Esophagus squamous epithelium (tissue), 4 donors: ENCODE measurements at regions not wholly inside any gene's neighbourhood (a gene's known extent, or its start where the extent isn't known, plus 50 kb on each side); places are given as distances from the start of the nearest gene placed in this dataset.

Experiments used
- CTCF ChIP-seq, 6 experiments: fragments of 450-650 bp in 4 of 6; fragments of 200-600 bp in 2 of 6; sonication (generic) in 2 of 6; IDR thresholded peaks; one replicate each; pipeline ENCODE4 v1.5.1; 2016 to 2019; ENCODE audit warnings: antibody characterized with exemption in 6 of 6, mild to moderate bottlenecking in 4 of 6, moderate library complexity in 4 of 6
- POLR2A ChIP-seq, 4 donors: fragments of 450-650 bp; IDR thresholded peaks; one replicate each; pipeline ENCODE4 v1.6.1; 2017; ENCODE audit warnings: antibody characterized with exemption in 4 of 4, mild to moderate bottlenecking in 4 of 4, moderate library complexity in 3 of 4

GRCh38 chr3:150107429-150108175 lies 136.9 kb upstream of the PFN2 start:
- no peak for TF ChIP-seq CTCF (IDR thresholded peaks at IDR 0.05)
- TF ChIP-seq POLR2A (IDR thresholded peaks at IDR 0.05) = no peak
